ENCODE measurements at regions not wholly inside any gene's neighbourhood (a gene's known extent, or its start where the extent isn't known, plus 50 kb on each side); places are given as distances from the start of the nearest gene placed in this dataset.

GRCh38 chr4:35538807-35539206, 705.5 kb downstream of the ARAP2 start:
- no peak for DNase-seq (ENCODE audit: low spot score)

GRCh38 chr4:35539404-35540055, 704.8 kb downstream of the ARAP2 start:
- no peak for DNase-seq (ENCODE audit: low spot score)

- no peak for DNase-seq (ENCODE audit: low spot score)
Observed at GRCh38 chr4:35541146-35541887, 703.0 kb downstream of the ARAP2 start.

GRCh38 chr4:35541888-35542213, 702.5 kb downstream of the ARAP2 start:
- DNase-seq (ENCODE audit: low spot score), result no peak

GRCh38 chr4:35548921-35549320, 695.4 kb downstream of the ARAP2 start:
- no peak for DNase-seq (ENCODE audit: low spot score)

GRCh38 chr4:35556387-35556786, 687.9 kb downstream of the ARAP2 start:
- no peak for DNase-seq (ENCODE audit: low spot score)

- no peak for DNase-seq (ENCODE audit: low spot score)
Observed at GRCh38 chr4:35559559-35560365, 684.6 kb downstream of the ARAP2 start.

GRCh38 chr4:35562861-35563260, 681.5 kb downstream of the ARAP2 start:
- no peak for DNase-seq (ENCODE audit: low spot score)

- no peak for DNase-seq (ENCODE audit: low spot score)
Observed at GRCh38 chr4:35565640-35566039, 678.7 kb downstream of the ARAP2 start.

- no peak for DNase-seq (ENCODE audit: low spot score)
Observed at GRCh38 chr4:35591035-35591434, 653.3 kb downstream of the ARAP2 start.

- DNase-seq (ENCODE audit: low spot score), result no peak
Observed at GRCh38 chr4:35604252-35604651, 640.1 kb downstream of the ARAP2 start.

GRCh38 chr4:35604724-35605123, 639.6 kb downstream of the ARAP2 start:
- DNase-seq (ENCODE audit: low spot score), result no peak

GRCh38 chr4:35608205-35608604, 636.1 kb downstream of the ARAP2 start:
- no peak for DNase-seq (ENCODE audit: low spot score)

- no peak for DNase-seq (ENCODE audit: low spot score)
Observed at GRCh38 chr4:35614120-35614519, 630.2 kb downstream of the ARAP2 start.

- DNase-seq (ENCODE audit: low spot score), result no peak
Observed at GRCh38 chr4:35639929-35640328, 604.4 kb downstream of the ARAP2 start.

GRCh38 chr4:35643661-35644060, 600.7 kb downstream of the ARAP2 start:
- DNase-seq (ENCODE audit: low spot score), result no peak

GRCh38 chr4:35644591-35644990, 599.7 kb downstream of the ARAP2 start:
- DNase-seq (ENCODE audit: low spot score), result no peak

GRCh38 chr4:35649011-35649410, 595.3 kb downstream of the ARAP2 start:
- no peak for DNase-seq (ENCODE audit: low spot score)

GRCh38 chr4:35649778-35650177, 594.5 kb downstream of the ARAP2 start:
- no peak for DNase-seq (ENCODE audit: low spot score)

- DNase-seq (ENCODE audit: low spot score), result no peak
Observed at GRCh38 chr4:35652197-35652596, 592.1 kb downstream of the ARAP2 start.

- DNase-seq (ENCODE audit: low spot score), result no peak
Observed at GRCh38 chr4:35653451-35653850, 590.9 kb downstream of the ARAP2 start.

- no peak for DNase-seq (ENCODE audit: low spot score)
Observed at GRCh38 chr4:35673137-35673536, 571.2 kb downstream of the ARAP2 start.

- no peak for DNase-seq (ENCODE audit: low spot score)
Observed at GRCh38 chr4:35684755-35685154, 559.6 kb downstream of the ARAP2 start.

Measured in mucosa of gallbladder (tissue), 1 donor.